ENCODE measurements at regions not wholly inside any gene's neighbourhood (a gene's known extent, or its start where the extent isn't known, plus 50 kb on each side); places are given as distances from the start of the nearest gene placed in this dataset.
"Not testable (repeated sequence)": the region's sequence is repeated elsewhere in the genome, so short reads cannot be mapped to it uniquely, and the experiment has no call there.

DNA sequence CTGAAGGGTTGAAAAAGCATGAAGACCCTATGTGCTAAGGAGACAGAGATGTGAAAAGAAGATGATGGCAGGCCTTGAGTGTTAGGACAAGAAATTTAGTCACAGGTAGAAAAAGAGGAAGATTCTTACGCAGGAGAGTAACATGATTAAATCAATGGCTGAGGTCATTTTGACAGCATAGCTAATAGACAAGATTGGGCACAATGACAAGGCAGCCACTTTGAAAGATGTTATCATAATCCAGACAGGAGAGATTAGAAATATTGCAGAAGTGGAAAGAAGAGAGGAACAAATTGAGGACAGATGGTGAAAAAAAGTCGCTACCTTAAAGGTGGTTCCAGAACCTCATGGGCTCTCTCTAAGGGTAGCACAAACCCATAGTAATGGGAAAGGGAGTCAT is 228.8 kb upstream of the DDHD1 start:
- no peak for DNase-seq

GRCh38 chr14:53380867-53381225 is 227.7 kb upstream of the DDHD1 start:
- DNase-seq = no peak

- DNase-seq = no peak
Measured at GRCh38 chr14:53380052-53380866, 227.1 kb upstream of the DDHD1 start.

GRCh38 chr14:53378142-53378541 is 225.0 kb upstream of the DDHD1 start:
- DNase-seq = no peak

DNA sequence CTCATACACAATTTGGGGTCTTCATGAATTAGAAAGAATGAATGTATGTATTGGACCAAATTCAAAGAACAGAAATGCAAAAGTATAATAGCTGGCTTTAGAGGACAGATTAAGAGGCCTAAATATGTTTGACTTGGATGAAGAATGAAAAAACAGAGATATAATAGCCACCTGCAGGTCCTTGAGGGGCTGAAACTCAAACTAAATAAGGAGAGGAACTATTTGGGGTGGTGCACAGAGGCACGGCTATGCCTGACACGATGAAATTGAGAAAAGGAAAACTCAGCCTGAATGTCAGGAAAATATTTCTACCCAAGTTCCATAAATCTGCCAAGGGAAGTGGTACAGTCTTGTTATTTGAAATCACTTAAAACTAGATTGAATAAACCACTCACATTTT is 222.9 kb upstream of the DDHD1 start:
- DNase-seq = no peak

DNA sequence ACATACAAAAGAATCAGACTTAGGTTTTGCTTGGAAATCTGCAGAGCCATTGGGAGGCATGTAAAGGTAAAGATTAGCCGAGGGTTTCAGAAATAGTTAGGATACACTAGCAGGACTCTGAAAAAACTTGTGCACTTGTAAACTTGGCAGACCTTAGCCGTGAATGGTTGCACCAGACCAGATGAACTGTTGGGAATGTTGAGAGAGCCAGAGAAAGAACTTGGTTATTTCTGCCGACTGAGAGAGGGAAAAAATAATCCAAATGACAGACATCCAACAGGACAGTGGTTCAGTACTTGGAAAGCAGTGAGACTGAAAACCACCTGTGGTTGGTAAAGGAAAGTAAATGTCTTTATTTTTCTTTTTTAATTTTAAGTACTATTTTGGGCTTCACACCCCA is 222.5 kb upstream of the DDHD1 start:
- DNase-seq = no peak

DNA sequence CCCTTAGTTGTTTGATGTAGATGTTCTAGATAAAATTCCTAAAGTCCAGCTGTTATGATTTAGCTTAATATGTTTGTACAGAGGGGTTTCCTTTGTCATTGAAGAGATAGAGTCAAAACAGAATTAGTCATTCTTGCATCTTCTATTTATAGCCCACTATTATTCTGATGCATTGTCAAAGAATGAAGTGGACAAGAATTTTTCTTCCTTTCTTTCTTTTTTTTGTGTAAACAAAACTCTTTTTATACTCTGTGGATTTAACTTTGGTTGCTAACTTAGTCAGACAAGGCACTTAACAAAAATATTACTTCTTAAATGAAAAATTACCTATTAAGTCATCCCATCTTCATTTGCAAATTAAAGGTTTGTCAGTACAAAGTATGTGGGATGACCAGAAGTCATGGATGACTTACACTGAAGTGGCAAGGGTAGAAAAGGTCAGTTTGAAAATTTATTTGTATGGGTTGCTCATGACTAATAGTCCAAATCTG is 215.6 kb upstream of the DDHD1 start:
- no peak for DNase-seq

DNA sequence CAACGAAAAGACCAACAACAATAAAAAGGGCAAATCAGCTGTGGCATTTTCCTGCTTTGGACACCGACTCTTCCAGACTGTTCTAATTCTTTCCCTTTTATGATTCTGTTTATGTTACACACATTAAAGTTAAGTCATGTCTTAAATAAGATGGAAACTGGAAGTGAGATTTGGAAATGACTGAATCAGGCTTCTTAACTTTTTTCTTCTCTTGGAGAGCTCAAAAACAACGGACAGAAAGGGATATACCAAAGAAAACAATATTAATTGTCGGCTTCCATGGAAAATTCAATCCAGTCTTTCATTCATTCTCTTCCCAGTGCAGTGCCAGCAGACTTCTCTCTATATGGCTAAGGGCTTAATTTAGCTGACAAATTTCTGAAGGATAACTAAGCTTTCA is 214.9 kb upstream of the DDHD1 start:
- no peak for DNase-seq

DNA sequence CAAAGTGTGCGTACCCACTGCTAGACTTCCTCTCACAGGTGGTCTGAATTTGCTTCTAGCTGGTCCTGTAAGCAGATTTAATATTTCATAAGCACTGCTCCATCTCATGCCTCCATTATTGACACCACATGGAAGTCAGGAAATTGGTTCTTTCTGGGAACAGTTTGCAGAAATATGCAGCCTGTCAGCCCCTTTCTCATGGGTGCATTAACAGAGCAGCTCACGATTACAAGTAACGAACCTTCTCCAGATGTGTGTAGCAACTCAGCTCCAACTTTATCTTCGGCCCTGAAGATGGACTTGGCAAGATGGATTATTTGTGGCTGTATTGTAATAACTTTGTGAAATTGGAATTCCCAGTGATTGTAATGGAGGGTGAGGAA is 214.5 kb upstream of the DDHD1 start:
- DNase-seq = no peak

DNA sequence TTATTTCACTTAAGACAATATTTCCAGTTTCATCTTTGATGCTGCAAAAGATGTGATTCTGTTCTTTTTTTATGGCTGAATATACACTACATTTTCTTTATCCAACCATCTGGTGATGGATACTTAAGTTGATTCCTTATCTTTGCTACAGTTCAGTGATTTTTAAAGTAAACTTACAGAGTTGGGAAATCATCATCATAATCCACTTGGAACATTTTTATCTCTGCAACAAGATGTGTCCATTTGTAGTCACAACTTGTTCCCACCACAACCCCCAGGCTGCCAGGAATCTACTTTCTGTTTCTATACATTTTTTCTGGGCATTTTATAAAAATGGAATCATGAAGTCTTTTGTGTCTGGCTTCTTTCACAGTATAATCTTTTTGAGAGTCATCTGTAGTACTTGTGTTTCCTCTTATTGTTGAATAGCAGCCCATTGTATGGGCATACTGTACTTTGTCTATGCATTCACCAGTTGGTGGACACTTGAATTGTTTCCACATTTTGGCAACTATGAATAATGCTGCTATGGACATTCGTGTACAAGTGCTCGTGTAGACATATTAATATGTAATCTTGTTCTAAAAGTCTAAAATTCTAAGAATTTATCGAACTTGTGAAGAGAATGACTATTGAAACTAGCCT is 212.5 kb upstream of the DDHD1 start:
- no peak for DNase-seq

GRCh38 chr14:53362916-53363315 is 209.8 kb upstream of the DDHD1 start:
- DNase-seq = not testable (repeated sequence)

DNA sequence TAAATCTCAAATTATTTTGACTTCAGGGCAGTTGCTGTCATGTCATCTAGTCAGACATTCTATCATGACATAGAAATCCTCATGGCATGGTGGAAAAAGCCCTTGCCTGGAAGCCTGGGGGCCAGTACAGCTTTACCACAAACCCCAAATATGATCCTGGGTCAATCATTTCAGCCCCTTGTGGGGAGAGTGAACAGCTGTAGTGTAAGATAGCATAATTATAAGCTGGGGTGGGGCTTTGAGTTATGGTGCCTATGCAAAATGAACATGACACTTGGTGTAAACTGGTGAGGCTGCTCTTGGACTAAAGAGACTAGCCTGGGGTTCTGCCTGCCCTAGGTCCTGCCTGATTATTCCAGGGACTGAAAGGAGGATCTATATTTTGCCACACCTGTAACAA is 207.7 kb upstream of the DDHD1 start:
- no peak for DNase-seq

DNA sequence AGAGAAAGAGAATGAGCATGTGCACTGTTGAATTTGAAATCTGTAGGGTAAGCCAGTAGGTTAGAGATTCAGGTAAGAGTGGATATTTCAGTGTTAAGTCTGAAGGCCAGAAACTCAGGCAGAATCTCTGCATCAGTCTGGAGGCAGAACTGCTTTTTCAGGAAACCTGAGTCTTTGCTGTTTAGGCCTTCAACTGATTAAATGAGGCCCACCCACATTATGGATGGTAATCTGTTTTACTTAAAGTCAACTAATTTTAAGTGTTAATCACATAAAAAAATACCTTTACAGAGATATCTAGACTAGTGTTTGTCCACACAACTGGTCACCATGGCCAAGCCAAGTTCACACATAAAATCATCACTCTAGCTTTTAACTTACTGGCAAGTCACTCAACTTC is 205.0 kb upstream of the DDHD1 start:
- DNase-seq = no peak

- no peak for DNase-seq
Measured at GRCh38 chr14:53356361-53357150, 203.4 kb upstream of the DDHD1 start.

DNA sequence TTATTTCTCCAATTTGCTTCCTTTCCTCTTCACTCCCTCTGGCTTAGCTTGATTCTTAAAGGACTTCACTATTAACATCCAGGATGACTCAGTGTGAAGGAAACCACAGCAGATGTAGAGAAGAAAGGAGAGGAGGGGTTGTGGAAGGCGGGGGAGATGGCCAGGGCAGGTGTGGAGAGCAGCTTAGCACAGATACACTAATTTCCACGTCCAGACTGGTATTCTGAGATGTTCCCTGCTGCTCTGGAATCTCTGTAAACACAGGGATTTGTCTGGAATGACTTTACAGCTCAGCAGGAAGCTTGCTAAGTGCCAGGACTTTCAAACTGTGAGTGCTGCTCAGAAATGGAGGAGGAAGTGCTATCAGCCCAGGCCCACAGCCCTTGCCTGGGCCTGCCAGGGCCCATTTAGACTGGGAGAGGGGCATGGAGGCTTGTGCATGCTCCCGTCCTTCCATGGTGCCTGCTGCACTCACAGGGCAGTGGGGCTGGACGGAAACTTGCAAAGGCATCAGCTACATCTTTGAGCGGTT is 202.5 kb upstream of the DDHD1 start:
- no peak for DNase-seq

- no peak for DNase-seq
Measured at GRCh38 chr14:53354336-53354735, 201.2 kb upstream of the DDHD1 start.

DNA sequence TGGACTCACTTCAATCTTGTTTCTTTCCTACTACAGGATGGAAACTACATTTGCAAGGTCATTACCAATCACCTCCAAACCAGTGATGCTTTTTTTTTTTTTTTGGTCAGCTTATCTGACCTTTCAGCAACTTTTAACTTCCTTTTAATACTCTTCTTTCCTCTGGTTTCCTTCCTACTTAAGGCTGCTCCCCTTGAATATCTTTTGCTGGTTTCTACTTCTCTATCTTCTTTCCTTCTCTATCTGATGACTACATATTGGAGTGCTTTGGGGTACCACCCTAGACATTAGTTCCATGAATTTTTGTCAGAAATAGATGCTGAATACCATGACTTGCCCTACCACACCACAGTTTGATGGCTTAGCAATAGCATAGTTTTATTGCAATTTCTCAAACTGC is 197.7 kb upstream of the DDHD1 start:
- no peak for DNase-seq

- no peak for DNase-seq
Measured at GRCh38 chr14:53350429-53350828, 197.3 kb upstream of the DDHD1 start.

GRCh38 chr14:53346988-53347387 is 193.9 kb upstream of the DDHD1 start:
- no peak for DNase-seq

GRCh38 chr14:53341324-53341723 is 188.2 kb upstream of the DDHD1 start:
- DNase-seq = no peak

GRCh38 chr14:53338192-53338591 is 185.1 kb upstream of the DDHD1 start:
- no peak for DNase-seq

- DNase-seq = no peak
Measured at GRCh38 chr14:53336729-53337128, 183.6 kb upstream of the DDHD1 start.

DNA sequence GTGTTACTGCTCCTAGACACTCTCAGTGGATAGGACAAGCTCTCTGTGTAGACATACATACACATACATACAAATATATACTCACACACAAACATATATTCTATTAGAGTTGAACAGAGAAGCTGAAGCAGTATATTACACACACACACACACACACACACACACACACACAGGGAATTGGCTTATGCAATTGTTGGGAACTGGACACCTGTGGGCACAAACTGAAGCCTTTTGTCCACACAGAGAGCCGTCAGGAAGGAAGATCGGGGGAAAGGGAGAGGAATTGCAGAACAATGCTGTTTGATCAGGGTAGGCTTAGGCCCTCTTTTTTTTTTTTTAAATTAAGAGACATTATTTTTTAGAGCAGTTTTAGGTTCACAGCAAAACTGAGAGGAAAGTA is 180.7 kb upstream of the DDHD1 start:
- no peak for DNase-seq

GRCh38 chr14:53331921-53332320 is 178.8 kb upstream of the DDHD1 start:
- no peak for DNase-seq

Data from effector CD8-positive, alpha-beta T cell (primary cell).